Neural cell (in vitro differentiated cells): ENCODE measurements at regions not wholly inside any gene's neighbourhood (a gene's known extent, or its start where the extent isn't known, plus 50 kb on each side); places are given as distances from the start of the nearest gene placed in this dataset.

ENCODE experiments used
- POLR2AphosphoS5 ChIP-seq: IDR thresholded peaks from 2 replicates; pipeline ENCODE4 v1.6.1; 2012
- TAF1 ChIP-seq: IDR thresholded peaks from 2 replicates; pipeline ENCODE4 v1.6.1; 2012; ENCODE audit warnings: low read depth
- TF ChIP-seq, protein P1 (sequence below): fragments of 450-650 bp; IDR thresholded peaks from 2 replicates; pipeline ENCODE4 v1.5.1; 2014; ENCODE audit warnings: antibody characterized with exemption, mild to moderate bottlenecking, moderate library complexity; ENCODE audit not compliant: poor library complexity, severe bottlenecking
- TF ChIP-seq, protein P2 (sequence below): IDR thresholded peaks from 2 replicates; pipeline ENCODE4 v1.6.1; 2012; ENCODE audit warnings: borderline replicate concordance

DNA sequence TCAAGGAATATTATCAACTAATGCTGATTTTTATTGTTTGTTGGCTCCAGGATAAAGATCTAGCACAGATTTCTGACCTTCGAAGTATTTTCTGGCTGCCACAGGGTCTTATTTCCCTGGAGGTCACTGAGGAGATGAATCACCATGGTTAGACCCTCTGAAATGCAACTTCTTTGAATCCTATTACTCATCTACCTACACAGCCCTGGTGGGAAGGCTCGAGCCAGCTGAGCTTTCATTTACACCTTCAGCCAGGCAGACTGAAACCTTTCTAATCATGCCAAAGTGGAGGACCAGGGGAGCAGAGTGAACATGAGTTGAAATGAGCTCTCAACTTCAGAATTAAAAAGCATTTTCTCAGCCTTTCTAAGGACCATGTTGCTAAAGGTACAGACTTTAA lies 130.5 kb downstream of the SMIM20 start:
- TF ChIP-seq, protein P1, sequence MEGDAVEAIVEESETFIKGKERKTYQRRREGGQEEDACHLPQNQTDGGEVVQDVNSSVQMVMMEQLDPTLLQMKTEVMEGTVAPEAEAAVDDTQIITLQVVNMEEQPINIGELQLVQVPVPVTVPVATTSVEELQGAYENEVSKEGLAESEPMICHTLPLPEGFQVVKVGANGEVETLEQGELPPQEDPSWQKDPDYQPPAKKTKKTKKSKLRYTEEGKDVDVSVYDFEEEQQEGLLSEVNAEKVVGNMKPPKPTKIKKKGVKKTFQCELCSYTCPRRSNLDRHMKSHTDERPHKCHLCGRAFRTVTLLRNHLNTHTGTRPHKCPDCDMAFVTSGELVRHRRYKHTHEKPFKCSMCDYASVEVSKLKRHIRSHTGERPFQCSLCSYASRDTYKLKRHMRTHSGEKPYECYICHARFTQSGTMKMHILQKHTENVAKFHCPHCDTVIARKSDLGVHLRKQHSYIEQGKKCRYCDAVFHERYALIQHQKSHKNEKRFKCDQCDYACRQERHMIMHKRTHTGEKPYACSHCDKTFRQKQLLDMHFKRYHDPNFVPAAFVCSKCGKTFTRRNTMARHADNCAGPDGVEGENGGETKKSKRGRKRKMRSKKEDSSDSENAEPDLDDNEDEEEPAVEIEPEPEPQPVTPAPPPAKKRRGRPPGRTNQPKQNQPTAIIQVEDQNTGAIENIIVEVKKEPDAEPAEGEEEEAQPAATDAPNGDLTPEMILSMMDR, result no peak
- no peak for TF ChIP-seq TAF1
- no peak for TF ChIP-seq POLR2AphosphoS5
- TF ChIP-seq, protein P2, sequence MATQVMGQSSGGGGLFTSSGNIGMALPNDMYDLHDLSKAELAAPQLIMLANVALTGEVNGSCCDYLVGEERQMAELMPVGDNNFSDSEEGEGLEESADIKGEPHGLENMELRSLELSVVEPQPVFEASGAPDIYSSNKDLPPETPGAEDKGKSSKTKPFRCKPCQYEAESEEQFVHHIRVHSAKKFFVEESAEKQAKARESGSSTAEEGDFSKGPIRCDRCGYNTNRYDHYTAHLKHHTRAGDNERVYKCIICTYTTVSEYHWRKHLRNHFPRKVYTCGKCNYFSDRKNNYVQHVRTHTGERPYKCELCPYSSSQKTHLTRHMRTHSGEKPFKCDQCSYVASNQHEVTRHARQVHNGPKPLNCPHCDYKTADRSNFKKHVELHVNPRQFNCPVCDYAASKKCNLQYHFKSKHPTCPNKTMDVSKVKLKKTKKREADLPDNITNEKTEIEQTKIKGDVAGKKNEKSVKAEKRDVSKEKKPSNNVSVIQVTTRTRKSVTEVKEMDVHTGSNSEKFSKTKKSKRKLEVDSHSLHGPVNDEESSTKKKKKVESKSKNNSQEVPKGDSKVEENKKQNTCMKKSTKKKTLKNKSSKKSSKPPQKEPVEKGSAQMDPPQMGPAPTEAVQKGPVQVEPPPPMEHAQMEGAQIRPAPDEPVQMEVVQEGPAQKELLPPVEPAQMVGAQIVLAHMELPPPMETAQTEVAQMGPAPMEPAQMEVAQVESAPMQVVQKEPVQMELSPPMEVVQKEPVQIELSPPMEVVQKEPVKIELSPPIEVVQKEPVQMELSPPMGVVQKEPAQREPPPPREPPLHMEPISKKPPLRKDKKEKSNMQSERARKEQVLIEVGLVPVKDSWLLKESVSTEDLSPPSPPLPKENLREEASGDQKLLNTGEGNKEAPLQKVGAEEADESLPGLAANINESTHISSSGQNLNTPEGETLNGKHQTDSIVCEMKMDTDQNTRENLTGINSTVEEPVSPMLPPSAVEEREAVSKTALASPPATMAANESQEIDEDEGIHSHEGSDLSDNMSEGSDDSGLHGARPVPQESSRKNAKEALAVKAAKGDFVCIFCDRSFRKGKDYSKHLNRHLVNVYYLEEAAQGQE, result no peak
